ENCODE measurements at regions not wholly inside any gene's neighbourhood (a gene's known extent, or its start where the extent isn't known, plus 50 kb on each side); places are given as distances from the start of the nearest gene placed in this dataset.

DNA sequence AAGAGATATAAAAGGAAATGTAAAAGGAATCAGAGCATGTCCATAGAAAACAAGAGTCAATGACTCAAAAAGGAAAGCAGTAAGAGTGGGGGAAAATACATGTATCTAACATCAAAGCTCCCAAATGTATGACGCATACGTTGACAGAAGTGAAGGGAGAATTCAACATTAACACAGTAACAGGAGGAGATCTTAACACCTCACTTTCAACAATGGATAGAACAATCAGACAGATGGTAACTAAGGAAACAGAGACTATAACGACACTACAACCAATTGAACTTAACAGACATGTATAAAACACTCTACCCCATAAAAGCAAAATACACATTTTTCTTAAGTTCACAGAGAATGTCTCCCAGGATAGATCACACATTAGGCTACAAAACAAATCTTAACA lies 774.8 kb upstream of the ARGLU1 start:
- TF ChIP-seq, protein P1, sequence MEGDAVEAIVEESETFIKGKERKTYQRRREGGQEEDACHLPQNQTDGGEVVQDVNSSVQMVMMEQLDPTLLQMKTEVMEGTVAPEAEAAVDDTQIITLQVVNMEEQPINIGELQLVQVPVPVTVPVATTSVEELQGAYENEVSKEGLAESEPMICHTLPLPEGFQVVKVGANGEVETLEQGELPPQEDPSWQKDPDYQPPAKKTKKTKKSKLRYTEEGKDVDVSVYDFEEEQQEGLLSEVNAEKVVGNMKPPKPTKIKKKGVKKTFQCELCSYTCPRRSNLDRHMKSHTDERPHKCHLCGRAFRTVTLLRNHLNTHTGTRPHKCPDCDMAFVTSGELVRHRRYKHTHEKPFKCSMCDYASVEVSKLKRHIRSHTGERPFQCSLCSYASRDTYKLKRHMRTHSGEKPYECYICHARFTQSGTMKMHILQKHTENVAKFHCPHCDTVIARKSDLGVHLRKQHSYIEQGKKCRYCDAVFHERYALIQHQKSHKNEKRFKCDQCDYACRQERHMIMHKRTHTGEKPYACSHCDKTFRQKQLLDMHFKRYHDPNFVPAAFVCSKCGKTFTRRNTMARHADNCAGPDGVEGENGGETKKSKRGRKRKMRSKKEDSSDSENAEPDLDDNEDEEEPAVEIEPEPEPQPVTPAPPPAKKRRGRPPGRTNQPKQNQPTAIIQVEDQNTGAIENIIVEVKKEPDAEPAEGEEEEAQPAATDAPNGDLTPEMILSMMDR (IDR thresholded peaks at IDR 0.05) = no peak
- TF ChIP-seq POLR2AphosphoS5 (IDR thresholded peaks at IDR 0.05) = no peak
- no peak for TF ChIP-seq EP300 (IDR thresholded peaks at IDR 0.05)
